ENCODE measurements at regions not wholly inside any gene's neighbourhood (a gene's known extent, or its start where the extent isn't known, plus 50 kb on each side); places are given as distances from the start of the nearest gene placed in this dataset.

DNA sequence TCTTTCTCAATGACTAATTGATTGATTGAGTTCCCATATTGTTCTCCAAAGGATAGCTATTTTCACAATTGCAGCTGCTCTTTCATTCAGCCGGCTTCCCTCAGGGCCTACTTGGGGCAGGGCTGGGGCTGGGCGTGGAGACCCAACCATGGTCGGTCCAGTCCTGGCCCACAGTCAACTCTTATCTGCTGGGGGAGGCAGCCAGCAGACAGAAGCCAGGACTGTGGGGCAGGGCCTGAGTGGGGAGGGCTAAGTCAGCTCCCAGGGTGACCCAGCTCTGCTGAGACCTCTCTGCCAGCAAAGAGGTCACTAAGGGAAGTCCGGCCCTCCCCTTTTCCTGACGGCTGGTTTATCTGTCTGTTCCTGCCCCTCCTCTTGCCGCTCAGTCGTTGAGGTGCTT lies 735.2 kb downstream of the TBC1D22A start:
- TF ChIP-seq POLR2A (IDR thresholded peaks at IDR 0.05) (no peak), CTCF (IDR thresholded peaks at IDR 0.05) (no peak), EP300 (IDR thresholded peaks at IDR 0.05) (no peak)
